GM12873 (cell line): ENCODE measurements at regions not wholly inside any gene's neighbourhood (a gene's known extent, or its start where the extent isn't known, plus 50 kb on each side); places are given as distances from the start of the nearest gene placed in this dataset.

Experiments used
- CTCF ChIP-seq: IDR thresholded peaks from 2 replicates; pipeline ENCODE4 v1.5.1; 2012; ENCODE audit warnings: low read depth, mild to moderate bottlenecking, moderate library complexity, low read length, control low read depth; ENCODE audit not compliant: insufficient read depth; ENCODE audit errors: missing control alignments

GRCh38 chr6:141884850-141885249, 247.9 kb upstream of the GJE1 start:
- no peak for TF ChIP-seq CTCF

- TF ChIP-seq CTCF, result no peak
Measured at GRCh38 chr6:141878686-141879085, 254.0 kb upstream of the GJE1 start.

- no peak for TF ChIP-seq CTCF
Measured at GRCh38 chr6:141877275-141877983, 255.3 kb upstream of the GJE1 start.

- TF ChIP-seq CTCF, result no peak
Measured at GRCh38 chr6:141874930-141875602, 257.7 kb upstream of the GJE1 start.

- TF ChIP-seq CTCF, result no peak
Measured at GRCh38 chr6:141867767-141868166, 265.0 kb upstream of the GJE1 start.

- no peak for TF ChIP-seq CTCF
Measured at GRCh38 chr6:141866731-141867497, 265.8 kb upstream of the GJE1 start.

GRCh38 chr6:141851063-141851462, 281.7 kb upstream of the GJE1 start:
- TF ChIP-seq CTCF, result no peak
